ENCODE measurements at regions not wholly inside any gene's neighbourhood (a gene's known extent, or its start where the extent isn't known, plus 50 kb on each side); places are given as distances from the start of the nearest gene placed in this dataset.

DNA sequence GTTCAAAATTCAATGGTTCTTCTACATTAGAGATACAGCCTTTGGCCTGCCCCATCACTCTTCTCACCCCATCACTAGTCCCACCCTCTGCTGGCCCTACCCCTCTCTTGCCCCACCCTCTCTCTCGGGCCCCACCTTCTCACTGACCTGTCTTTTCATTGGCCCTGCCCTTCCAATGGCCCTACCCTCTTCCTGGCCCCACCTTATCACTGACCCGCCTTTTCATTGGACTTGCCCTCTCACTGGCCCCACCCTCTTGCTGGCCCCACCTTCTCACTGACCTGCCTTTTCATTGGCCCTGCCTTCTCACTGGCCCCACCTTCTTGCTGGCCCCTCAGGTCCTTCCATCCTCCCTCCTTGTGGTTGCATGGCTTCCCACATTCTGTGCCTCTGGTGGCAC lies 107.2 kb upstream of the PLEKHG1 start:
- no peak for TF ChIP-seq CTCF (IDR thresholded peaks at IDR 0.05)
- TF ChIP-seq EZH2 (IDR thresholded peaks at IDR 0.05; ENCODE audit: borderline replicate concordance, insufficient read depth, low read depth, low read length, poor library complexity, severe bottlenecking) = no peak

Measured in B cell (primary cell).